B cell (primary cell): ENCODE measurements at regions not wholly inside any gene's neighbourhood (a gene's known extent, or its start where the extent isn't known, plus 50 kb on each side); places are given as distances from the start of the nearest gene placed in this dataset.
A peak's percentile ranks its signal among the peaks of the same experiment; 100 is the strongest.

ENCODE experiments used
- ATAC-seq: fragments of 200-7000 bp; cut with Tn5 transposase; one replicate; pipeline ENCODE4 v1.10.0; 2021; ENCODE audit warnings: low read depth, mild to moderate bottlenecking, moderate number of reproducible peaks, moderate library complexity
- CTCF ChIA-PET: fragments of 350-600 bp; sonication (Branson Sonifier 250); formaldehyde crosslinking; loops from one replicate; lab custom pipeline; 2021; ENCODE audit warnings: antibody characterized with exemption, inconsistent platforms; lab: Charles Lee
- POLR2A ChIA-PET: fragments of 350-600 bp; sonication (Branson Sonifier 250); formaldehyde crosslinking; loops from one replicate; lab custom pipeline; 2021; ENCODE audit warnings: antibody characterized with exemption; lab: Charles Lee
- DNase-seq: peaks from one replicate; pipeline ENCODE4 v3.0.0; 2013
- H2AFZ ChIP-seq: 2 replicates; pipeline ENCODE4 v1.6.1; 2012; ENCODE audit warnings: mild to moderate bottlenecking, low read depth, low read length; ENCODE audit not compliant: insufficient read depth, poor library complexity, severe bottlenecking
- H3K27ac ChIP-seq, 2 donors: 1 replicate in 1 of 2; 2 replicates in 1 of 2; pipeline ENCODE4 v1.5.1; 2012 to 2013; ENCODE audit warnings: low read length in 2 of 2, mild to moderate bottlenecking in 2 of 2, moderate library complexity in 1 of 2
- H3K27me3 ChIP-seq, 4 experiments: fragments of 200-600 bp in 1 of 4; sonication (generic) in 1 of 4; replicated peaks in 1 of 4; 1 replicate in 2 of 4; 2 replicates in 2 of 4; pipeline versions ENCODE4 v1.6.1 to v1.7.0; 2013 to 2016; ENCODE audit warnings: low read length in 3 of 4, mild to moderate bottlenecking in 2 of 4, mixed read lengths in 1 of 4, moderate library complexity in 1 of 4; ENCODE audit not compliant: insufficient read depth in 4 of 4, control insufficient read depth in 3 of 4; ENCODE audit errors: control extremely low read depth in 1 of 4
- H3K36me3 ChIP-seq, 2 experiments: replicated peaks in 1 of 2; 1 replicate in 1 of 2; 2 replicates in 1 of 2; pipeline versions ENCODE4 v1.6.1 to v1.7.1; 2013; ENCODE audit warnings: low read length in 1 of 2; ENCODE audit not compliant: insufficient read depth in 2 of 2, control insufficient read depth in 1 of 2; ENCODE audit errors: control extremely low read depth in 1 of 2, extremely low read depth in 1 of 2
- H3K4me1 ChIP-seq, 2 donors: fragments of 200-600 bp in 1 of 2; sonication (generic) in 1 of 2; 1 replicate in 1 of 2; 2 replicates in 1 of 2; pipeline versions ENCODE4 v1.5.1 to v1.6.1; 2013 to 2017; ENCODE audit warnings: low read length in 2 of 2; ENCODE audit not compliant: control insufficient read depth in 2 of 2, insufficient read depth in 2 of 2
- H3K4me2 ChIP-seq: replicated peaks from 2 replicates; pipeline ENCODE3; 2012; ENCODE audit warnings: mild to moderate bottlenecking, low read depth, low read length; ENCODE audit not compliant: poor library complexity, severe bottlenecking
- H3K4me3 ChIP-seq, 5 experiments: fragments of 200-600 bp in 1 of 5; sonication (generic) in 1 of 5; 1 replicate in 3 of 5; 2 replicates in 2 of 5; pipeline versions ENCODE4 v1.5.1 to v1.7.0; 2011 to 2016; ENCODE audit warnings: low read length in 4 of 5, mild to moderate bottlenecking in 4 of 5, low read depth in 2 of 5, control low read depth in 1 of 5, moderate library complexity in 1 of 5; ENCODE audit not compliant: insufficient read depth in 1 of 5; ENCODE audit errors: control extremely low read depth in 1 of 5, extremely low read depth in 1 of 5
- H3K79me2 ChIP-seq: fragments of 200-600 bp; sonication (generic); one replicate; pipeline ENCODE4 v1.6.0; 2016; ENCODE audit warnings: low read length; ENCODE audit not compliant: control insufficient read depth, insufficient read depth
- H3K9ac ChIP-seq: fragments of 200-600 bp; sonication (generic); 2 replicates; pipeline ENCODE4 v1.6.1; 2017; ENCODE audit warnings: mild to moderate bottlenecking, low read length, moderate library complexity
- H3K9me3 ChIP-seq, 3 donors: one replicate each; pipeline versions ENCODE4 v1.6.1 to v1.7.1; 2013; ENCODE audit warnings: low read length in 2 of 3; ENCODE audit not compliant: control insufficient read depth in 2 of 3, insufficient read depth in 1 of 3; ENCODE audit errors: control extremely low read depth in 1 of 3
- H4K20me1 ChIP-seq: 2 replicates; pipeline ENCODE4 v1.6.0; 2012; ENCODE audit warnings: mild to moderate bottlenecking, low read length; ENCODE audit not compliant: insufficient read depth, control insufficient read depth, poor library complexity, severe bottlenecking
- H3K27ac Mint-ChIP-seq: one replicate; pipeline ENCODE4 v1.8.0; 2021; ENCODE audit warnings: mixed read lengths
- H3K27me3 Mint-ChIP-seq: one replicate; pipeline ENCODE4 v1.8.0; 2021; ENCODE audit warnings: mixed read lengths
- H3K4me1 Mint-ChIP-seq: one replicate; pipeline ENCODE4 v1.8.0; 2021; ENCODE audit warnings: mixed read lengths
- H3K4me3 Mint-ChIP-seq: one replicate; pipeline ENCODE4 v1.8.0; 2021; ENCODE audit warnings: mixed read lengths
- H3K9me3 Mint-ChIP-seq: one replicate; pipeline ENCODE4 v1.8.0; 2022; ENCODE audit warnings: mixed read lengths; ENCODE audit not compliant: insufficient read depth
- CTCF ChIP-seq: fragments of 200-600 bp; IDR thresholded peaks from one replicate; pipeline ENCODE4 v1.8.0; 2022; ENCODE audit warnings: antibody characterized with exemption, mild to moderate bottlenecking
- EZH2 ChIP-seq: IDR thresholded peaks from 2 replicates; pipeline ENCODE4 v1.6.1; 2012; ENCODE audit warnings: borderline replicate concordance, low read depth, mild to moderate bottlenecking, moderate library complexity, low read length; ENCODE audit not compliant: insufficient read depth, poor library complexity, severe bottlenecking
- WGBS: methylation state at CpG from one replicate; pipeline ENCODE4 v1.1.5; 2013; ENCODE audit warnings: missing lambda C conversion rate; ENCODE audit not compliant: insufficient coverage; 5-methylcytosine and 5-hydroxymethylcytosine counted together
- intact Hi-C: fragments of 100-400 bp; cut with micrococcal nuclease; formaldehyde crosslinking; loops from one replicate; pipeline ENCODE4 v1.10.0; 2022

- Mint-ChIP-seq H3K4me1 (peaks cover 33% of the 10 kb centered on the region), H3K9me3 (no peaks in the 10 kb centered on the region), H3K27ac (peak overlapping the region; percentile 0), H3K27me3 (no peaks in the 10 kb centered on the region), H3K4me3 (no peak overlapping the region)
- DNase-seq (no peak), ATAC-seq (no peak)
- Histone ChIP-seq H4K20me1 (no peaks in the 10 kb centered on the region), H3K4me3 (no peak overlapping the region), H3K4me2 (no peak overlapping the region), H3K79me2 (no peaks in the 10 kb centered on the region), H3K27ac (no peak overlapping the region), H2AFZ (peak overlapping the region; percentile 52), H3K36me3 (no peaks in the 10 kb centered on the region), H3K27me3 (no peaks in the 10 kb centered on the region), H3K9me3 (peaks cover 0 to 6% (median 0%) of the 10 kb centered on the region in 3 donors), H3K4me1 (peaks cover 28 to 29% of the 10 kb centered on the region in 2 donors), H3K9ac (no peak overlapping the region)
- POLR2A ChIA-PET, result interaction anchor here (0.6 kb wide), 1 partner anchor 126 kb away, joined by 3 read pairs; no protein-coding TSS in a partner anchor
- WGBS, result 0% methylated on average over 2 of the region's 4 CpGs
- CTCF ChIA-PET, result no interaction called here
- intact Hi-C loops, result no loop called here
- TF ChIP-seq EZH2 (no peak), CTCF (no peak)
Measured at GRCh38 chr6:14861491-14861943, 384.4 kb upstream of the JARID2 start.

- H3K27me3 ChIP-seq, result no peaks in the 10 kb centered on the region
- no peak overlapping the region for H3K4me3 ChIP-seq
- DNase-seq, result no peak
- 91% methylated on average over 3 of the region's 3 CpGs for WGBS
- H4K20me1 ChIP-seq, result no peaks in the 10 kb centered on the region
- H3K4me2 ChIP-seq, result no peak overlapping the region
- no peak for TF ChIP-seq CTCF
- no peak overlapping the region for H3K9ac ChIP-seq
- ChIA-PET CTCF (no interaction called here), POLR2A (no interaction called here)
- no peak overlapping the region for H3K27ac Mint-ChIP-seq
- no peak overlapping the region for H3K4me3 Mint-ChIP-seq
- no peaks in the 10 kb centered on the region for H3K9me3 Mint-ChIP-seq
- H3K27ac ChIP-seq, result no peak overlapping the region
- H3K27me3 Mint-ChIP-seq, result no peaks in the 10 kb centered on the region
- H3K4me1 ChIP-seq, result peaks cover 17% of the 10 kb centered on the region in 2 donors
- H2AFZ ChIP-seq, result no peak overlapping the region
- H3K9me3 ChIP-seq, result no peaks in the 10 kb centered on the region
- no peaks in the 10 kb centered on the region for H3K36me3 ChIP-seq
- intact Hi-C loops, result no loop called here
- no peak for ATAC-seq
- H3K79me2 ChIP-seq, result no peaks in the 10 kb centered on the region
- peaks cover 29% of the 10 kb centered on the region for H3K4me1 Mint-ChIP-seq
Measured at GRCh38 chr6:14862845-14863244, 383.0 kb upstream of the JARID2 start.
